ENCODE measurements at regions not wholly inside any gene's neighbourhood (a gene's known extent, or its start where the extent isn't known, plus 50 kb on each side); places are given as distances from the start of the nearest gene placed in this dataset.
A peak's percentile ranks its signal among the peaks of the same experiment; 100 is the strongest.
"Not testable (repeated sequence)": the region's sequence is repeated elsewhere in the genome, so short reads cannot be mapped to it uniquely, and the experiment has no call there.

DNA sequence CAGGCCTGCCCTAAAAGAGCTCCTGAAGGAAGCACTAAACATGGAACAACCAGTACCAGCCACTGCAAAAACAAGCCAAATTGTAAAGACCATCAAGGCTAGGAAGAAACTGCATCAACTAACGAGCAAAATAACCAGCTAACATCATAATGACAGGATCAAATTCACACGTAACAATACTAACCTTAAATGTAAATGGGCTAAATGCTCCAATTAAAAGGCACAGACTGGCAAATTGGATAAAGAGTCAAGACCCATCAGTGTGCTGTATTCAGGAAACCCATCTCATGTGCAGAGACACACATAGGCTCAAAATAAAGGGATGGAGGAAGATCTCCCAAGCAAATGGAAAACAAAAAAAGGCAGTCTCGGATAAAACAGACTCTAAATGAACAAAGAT is 117.7 kb upstream of the ETV3 start:
- H3K9me2 ChIP-seq (ENCODE audit: insufficient read depth); H3K4me3 ChIP-seq (replicated peaks in 1 of 2; ENCODE audit: low read depth in 1 of 2, low read length in 2 of 2); H2AFZ ChIP-seq (ENCODE audit: low read depth, low read length, poor library complexity, severe bottlenecking); ATAC-seq; H4K20me1 ChIP-seq (ENCODE audit: insufficient read depth); H3K36me3 ChIP-seq (ENCODE audit: control insufficient read depth in 1 of 2, insufficient read depth in 2 of 2, low read length in 2 of 2); POLR2A ChIA-PET; H3K27ac ChIP-seq (ENCODE audit: low read depth, low read length); H3K4me1 ChIP-seq (ENCODE audit: control insufficient read depth in 1 of 2, insufficient read depth in 2 of 2, low read length in 2 of 2); H3K9ac ChIP-seq (ENCODE audit: low read length); BruUV-seq (replicated peaks); H3K79me2 ChIP-seq (ENCODE audit: insufficient read depth, low read length); CTCF ChIA-PET; DNase-seq (ENCODE audit: low read depth, low spot score); RAD21 ChIA-PET (ENCODE audit: low non-redundant PET in 1 of 2, low total read pairs in 2 of 2, uncharacterized antibody in 2 of 2, unreplicated experiment in 2 of 2); intact Hi-C loops (cut with micrococcal nuclease); H3K4me2 ChIP-seq (ENCODE audit: low read length); H3K9me3 ChIP-seq (ENCODE audit: control insufficient read depth in 1 of 2, insufficient read depth in 1 of 2, low read depth in 1 of 2, low read length in 2 of 2): not testable (repeated sequence)
- H3K27me3 ChIP-seq (ENCODE audit: insufficient read depth, low read length): peaks cover 32% of the 10 kb centered on the region

DNA sequence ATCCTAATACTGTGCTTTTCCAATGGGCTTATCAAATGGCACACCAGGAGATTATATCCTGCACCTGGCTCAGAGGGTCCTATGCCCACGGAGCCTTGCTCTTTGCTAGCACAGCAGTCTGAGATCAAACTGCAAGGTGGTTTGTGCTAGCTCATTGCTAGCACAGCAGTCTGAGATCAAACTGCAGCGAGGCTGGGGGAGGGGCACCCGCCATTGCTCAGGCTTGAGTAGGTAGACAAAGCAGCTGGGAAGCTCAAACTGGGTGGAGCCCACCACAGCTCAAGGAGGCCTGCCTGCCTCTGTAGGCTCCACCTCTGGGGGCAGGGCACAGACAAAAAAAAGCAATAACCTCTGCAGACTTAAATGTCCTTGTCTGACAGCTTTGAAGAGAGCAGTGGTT is 116.0 kb upstream of the ETV3 start:
- DNase-seq (ENCODE audit: low read depth, low spot score); H3K4me1 ChIP-seq (ENCODE audit: control insufficient read depth in 1 of 2, insufficient read depth in 2 of 2, low read length in 2 of 2); POLR2A ChIA-PET; H2AFZ ChIP-seq (ENCODE audit: low read depth, low read length, poor library complexity, severe bottlenecking); H3K27ac ChIP-seq (ENCODE audit: low read depth, low read length); H3K79me2 ChIP-seq (ENCODE audit: insufficient read depth, low read length); H3K4me3 ChIP-seq (replicated peaks in 1 of 2; ENCODE audit: low read depth in 1 of 2, low read length in 2 of 2); H3K9ac ChIP-seq (ENCODE audit: low read length); CTCF ChIA-PET; intact Hi-C loops (cut with micrococcal nuclease); RAD21 ChIA-PET (ENCODE audit: low non-redundant PET in 1 of 2, low total read pairs in 2 of 2, uncharacterized antibody in 2 of 2, unreplicated experiment in 2 of 2); H3K4me2 ChIP-seq (ENCODE audit: low read length); H3K9me2 ChIP-seq (ENCODE audit: insufficient read depth); H3K9me3 ChIP-seq (ENCODE audit: control insufficient read depth in 1 of 2, insufficient read depth in 1 of 2, low read depth in 1 of 2, low read length in 2 of 2); H3K36me3 ChIP-seq (ENCODE audit: control insufficient read depth in 1 of 2, insufficient read depth in 2 of 2, low read length in 2 of 2); ATAC-seq; BruUV-seq (replicated peaks); H4K20me1 ChIP-seq (ENCODE audit: insufficient read depth): not testable (repeated sequence)
- H3K27me3 ChIP-seq (ENCODE audit: insufficient read depth, low read length): peaks cover 36% of the 10 kb centered on the region

DNA sequence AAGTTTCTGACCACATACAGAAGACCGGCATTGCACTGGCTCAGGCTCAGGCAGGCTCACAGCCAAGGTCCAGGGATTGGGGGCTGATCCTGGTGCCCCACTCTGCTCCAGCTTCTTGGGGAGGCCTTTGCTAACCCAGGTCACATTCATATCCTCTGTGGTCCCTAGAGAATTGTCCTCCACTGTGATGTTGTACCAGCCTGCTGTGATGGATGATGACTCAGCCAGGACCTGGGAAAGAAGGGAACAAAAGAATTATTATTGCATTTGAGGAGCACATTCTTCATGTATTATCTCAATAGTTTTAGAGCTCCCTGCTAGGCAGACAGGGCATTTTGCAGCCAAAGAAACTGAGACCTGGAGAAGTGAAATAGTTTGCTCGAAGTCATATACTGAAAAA is 114.3 kb upstream of the ETV3 start:
- Histone ChIP-seq H3K9ac (ENCODE audit: low read length) (no peak overlapping the region), H3K9me3 (ENCODE audit: control insufficient read depth in 1 of 2, insufficient read depth in 1 of 2, low read depth in 1 of 2, low read length in 2 of 2) (no peaks in the 10 kb centered on the region), H3K4me1 (ENCODE audit: control insufficient read depth in 1 of 2, insufficient read depth in 2 of 2, low read length in 2 of 2) (no peaks in the 10 kb centered on the region), H3K79me2 (ENCODE audit: insufficient read depth, low read length) (no peaks in the 10 kb centered on the region), H4K20me1 (ENCODE audit: insufficient read depth) (no peaks in the 10 kb centered on the region), H3K9me2 (ENCODE audit: insufficient read depth) (no peaks in the 10 kb centered on the region), H3K27ac (ENCODE audit: low read depth, low read length) (no peak overlapping the region), H2AFZ (ENCODE audit: low read depth, low read length, poor library complexity, severe bottlenecking) (no peak overlapping the region), H3K4me2 (ENCODE audit: low read length) (no peak overlapping the region), H3K36me3 (ENCODE audit: control insufficient read depth in 1 of 2, insufficient read depth in 2 of 2, low read length in 2 of 2) (no peaks in the 10 kb centered on the region), H3K27me3 (ENCODE audit: insufficient read depth, low read length) (peaks cover 36% of the 10 kb centered on the region), H3K4me3 (replicated peaks in 1 of 2; ENCODE audit: low read depth in 1 of 2, low read length in 2 of 2) (no peak overlapping the region)
- CTCF ChIA-PET: no interaction called here
- ATAC-seq: peak; percentile 52; the same call in 1 of the 2 replicates
- intact Hi-C loops (cut with micrococcal nuclease): no loop called here
- POLR2A ChIA-PET: no interaction called here
- no TSS peak for BruUV-seq (replicated peaks)
- DNase-seq (ENCODE audit: low read depth, low spot score): no peak
- RAD21 ChIA-PET (ENCODE audit: low non-redundant PET in 1 of 2, low total read pairs in 2 of 2, uncharacterized antibody in 2 of 2, unreplicated experiment in 2 of 2): no interaction called here
- TF ChIP-seq SIN3A (IDR thresholded peaks at IDR 0.05; ENCODE audit: low read depth): no peak
